IMR-90 (cell line): ENCODE measurements at regions not wholly inside any gene's neighbourhood (a gene's known extent, or its start where the extent isn't known, plus 50 kb on each side); places are given as distances from the start of the nearest gene placed in this dataset.

Source experiments
- ATAC-seq: fragments of 200-7000 bp; cut with Tn5 transposase; 2 replicates; pipeline ENCODE4 v1.9.1; 2020; ENCODE audit warnings: low read depth, mild to moderate bottlenecking, moderate library complexity
- BruUV-seq: library from RNA; stranded (reverse); fragments of 400-500 nt; replicated peaks from 2 replicates; lab custom pipeline; 2021; lab: Mats Ljungman, UMichigan
- CTCF ChIA-PET: fragments of 300-600 bp; formaldehyde crosslinking; extraction: SDS; loops from one replicate; lab custom pipeline; 2021; ENCODE audit warnings: antibody characterized with exemption; lab: Yijun Ruan, JAX
- POLR2A ChIA-PET: fragments of 300-600 bp; sonication (Branson Sonifier 250); formaldehyde crosslinking; loops from one replicate; lab custom pipeline; 2022; ENCODE audit warnings: antibody characterized with exemption; ENCODE audit not compliant: unreplicated experiment; lab: Charles Lee
- DNase-seq: peaks from one replicate; pipeline ENCODE4 v3.0.0; 2013
- H2AFZ ChIP-seq: replicated peaks from 2 replicates; pipeline ENCODE3; 2013; ENCODE audit warnings: low read length, mild to moderate bottlenecking; ENCODE audit not compliant: poor library complexity
- H2AK5ac ChIP-seq: 2 replicates; pipeline ENCODE4 v1.6.1; 2013; ENCODE audit warnings: low read depth, low read length, inconsistent platforms
- H2AK9ac ChIP-seq: replicated peaks from 2 replicates; pipeline ENCODE3; 2013; ENCODE audit warnings: mild to moderate bottlenecking, low read depth, low read length, moderate library complexity; ENCODE audit not compliant: poor library complexity
- H2BK120ac ChIP-seq: 2 replicates; pipeline ENCODE4 v1.6.1; 2013; ENCODE audit warnings: low read depth, low read length, inconsistent platforms
- H2BK15ac ChIP-seq: 3 replicates; pipeline ENCODE4 v1.6.1; 2013; ENCODE audit warnings: low read depth, low read length, inconsistent platforms
- H2BK20ac ChIP-seq: 2 replicates; pipeline ENCODE4 v1.6.1; 2013; ENCODE audit warnings: low read depth, mild to moderate bottlenecking, inconsistent platforms, low read length, moderate library complexity
- H2BK5ac ChIP-seq: 2 replicates; pipeline ENCODE4 v1.6.1; 2013; ENCODE audit warnings: mild to moderate bottlenecking, low read depth, low read length, inconsistent platforms; ENCODE audit not compliant: poor library complexity, severe bottlenecking
- H3K14ac ChIP-seq: replicated peaks from 2 replicates; pipeline ENCODE4 v1.6.1; 2013; ENCODE audit warnings: low read depth, low read length, inconsistent platforms
- H3K18ac ChIP-seq: 2 replicates; pipeline ENCODE4 v1.6.1; 2013; ENCODE audit warnings: low read depth, low read length, control low read depth
- H3K23ac ChIP-seq: 2 replicates; pipeline ENCODE4 v1.6.1; 2013; ENCODE audit warnings: low read depth, low read length, inconsistent platforms
- H3K27ac ChIP-seq: 2 replicates; pipeline ENCODE4 v1.5.1; 2013; ENCODE audit warnings: mild to moderate bottlenecking, control low read depth, low read length; ENCODE audit not compliant: insufficient read depth
- H3K27me3 ChIP-seq: 2 replicates; pipeline ENCODE4 v1.6.1; 2013; ENCODE audit warnings: low read length; ENCODE audit not compliant: control insufficient read depth, insufficient read depth
- H3K36me3 ChIP-seq: 2 replicates; pipeline ENCODE4 v1.6.1; 2013; ENCODE audit warnings: low read length, mixed read lengths; ENCODE audit not compliant: control insufficient read depth, insufficient read depth
- H3K4ac ChIP-seq: 2 replicates; pipeline ENCODE4 v1.6.1; 2013; ENCODE audit warnings: low read depth, low read length, inconsistent platforms
- H3K4me1 ChIP-seq: 2 replicates; pipeline ENCODE4 v1.6.1; 2013; ENCODE audit warnings: low read length, mixed read lengths; ENCODE audit not compliant: control insufficient read depth, insufficient read depth
- H3K4me2 ChIP-seq: 2 replicates; pipeline ENCODE4 v1.6.1; 2013; ENCODE audit warnings: low read depth, mild to moderate bottlenecking, control low read depth, low read length, moderate library complexity
- H3K4me3 ChIP-seq: 2 replicates; pipeline ENCODE4 v1.5.1; 2013; ENCODE audit warnings: low read depth, mild to moderate bottlenecking, control low read depth, low read length, moderate library complexity; ENCODE audit not compliant: insufficient read depth
- H3K56ac ChIP-seq: 2 replicates; pipeline ENCODE4 v1.6.1; 2013; ENCODE audit warnings: low read length, inconsistent platforms; ENCODE audit not compliant: insufficient read depth; ENCODE audit errors: extremely low read depth
- H3K79me1 ChIP-seq, 2 experiments: 2 replicates each; pipeline ENCODE4 v1.6.1; 2013; ENCODE audit warnings: low read length in 2 of 2, inconsistent platforms in 1 of 2, low read depth in 1 of 2
- H3K9ac ChIP-seq: 2 replicates; pipeline ENCODE4 v1.6.1; 2013; ENCODE audit warnings: low read depth, low read length, control low read depth
- H3K9me1 ChIP-seq: 2 replicates; pipeline ENCODE4 v1.6.1; 2013; ENCODE audit warnings: low read length, inconsistent platforms; ENCODE audit not compliant: insufficient read depth
- H3K9me3 ChIP-seq: 2 replicates; pipeline ENCODE4 v1.6.1; 2013; ENCODE audit warnings: low read length; ENCODE audit not compliant: control insufficient read depth, insufficient read depth
- H4K20me1 ChIP-seq: 2 replicates; pipeline ENCODE4 v1.6.1; 2013; ENCODE audit warnings: low read length, inconsistent platforms; ENCODE audit not compliant: insufficient read depth
- H4K5ac ChIP-seq: 2 replicates; pipeline ENCODE4 v1.6.1; 2013; ENCODE audit warnings: mild to moderate bottlenecking, low read depth, low read length, control low read depth
- H4K8ac ChIP-seq, 2 experiments: 2 replicates each; pipeline ENCODE4 v1.6.1; 2013; ENCODE audit warnings: low read depth in 2 of 2, low read length in 2 of 2, control low read depth in 1 of 2, inconsistent platforms in 1 of 2
- H4K91ac ChIP-seq: 2 replicates; pipeline ENCODE4 v1.6.1; 2013; ENCODE audit warnings: low read depth, low read length, inconsistent platforms; ENCODE audit not compliant: insufficient read depth
- FOS ChIP-seq: fragments of 150-350 bp; IDR thresholded peaks from 2 replicates; pipeline ENCODE4 v1.6.1; 2016; ENCODE audit warnings: low read depth, low read length
- RFX5 ChIP-seq: IDR thresholded peaks from 2 replicates; pipeline ENCODE4 v1.8.0; 2012; ENCODE audit warnings: low read depth, mild to moderate bottlenecking, low read length, moderate library complexity
- WGBS, 2 experiments: methylation state at CpG; one replicate each; pipeline versions ENCODE4 v1.1.5 to v1.1.7; 2013; ENCODE audit warnings: missing lambda C conversion rate in 2 of 2; ENCODE audit not compliant: insufficient read length in 1 of 2; ENCODE audit errors: extremely low coverage in 2 of 2; 5-methylcytosine and 5-hydroxymethylcytosine counted together
- dilution Hi-C: fragments of 300-500 bp; cut with HindIII; formaldehyde crosslinking; loops from one replicate; pipeline ENCODE4 v1.14.3; 2018; ENCODE audit warnings: low sequenced_read_pairs; ENCODE audit not compliant: unreplicated experiment
- in situ Hi-C: fragments of 300-500 bp; cut with MboI; formaldehyde crosslinking; loops from 3 replicates; pipeline ENCODE4 v1.14.3; 2019; ENCODE audit warnings: low sequenced_read_pairs, inconsistent platforms, mixed read lengths
- intact Hi-C: fragments of 100-400 bp; cut with micrococcal nuclease; formaldehyde crosslinking; loops from 2 replicates; pipeline ENCODE4 v1.10.0; 2022

- H3K18ac ChIP-seq = peak overlapping the region; percentile 82; the same call in 1 of the 2 replicates
- H3K4me2 ChIP-seq = no peak overlapping the region
- H4K8ac ChIP-seq = peak overlapping the region in 1 of 2 experiments; percentile 37; a peak in 1 of 4 replicates
- peak; percentile 60 for DNase-seq
- H4K91ac ChIP-seq = no peak overlapping the region
- H2BK15ac ChIP-seq = no peak overlapping the region
- no peak overlapping the region for H2AK5ac ChIP-seq
- H3K56ac ChIP-seq = no peak overlapping the region
- POLR2A ChIA-PET = no interaction called here
- H3K4me1 ChIP-seq = peaks cover 2% of the 10 kb centered on the region; the same call in 1 of the 2 replicates
- no peak overlapping the region for H2AK9ac ChIP-seq
- CTCF ChIA-PET = no interaction called here
- intact Hi-C loops (no loop called here), dilution Hi-C loops (no loop called here), in situ Hi-C loops (no loop called here)
- no peaks in the 10 kb centered on the region for H3K9me1 ChIP-seq
- H3K23ac ChIP-seq = no peak overlapping the region
- peak overlapping the region; percentile 60 for H2BK5ac ChIP-seq
- ATAC-seq = peak; percentile 67; the same call in 1 of the 2 replicates
- no CpG with 5 or more reads among the region's 1 CpG for WGBS, 2 experiments
- no peaks in the 10 kb centered on the region for H3K79me1 ChIP-seq
- no peak overlapping the region for H3K9ac ChIP-seq
- H2AFZ ChIP-seq = no peak overlapping the region
- no peak overlapping the region for H4K5ac ChIP-seq
- no peaks in the 10 kb centered on the region for H4K20me1 ChIP-seq
- no peak overlapping the region for H3K4ac ChIP-seq
- H3K14ac ChIP-seq = 0 out of 2 replicates have a peak overlapping the region, but pooled peaks have one; percentile 3
- no peak overlapping the region for H3K4me3 ChIP-seq
- H2BK120ac ChIP-seq = no peak overlapping the region
- H2BK20ac ChIP-seq = peak overlapping the region; percentile 26; the same call in 1 of the 2 replicates
- no peaks in the 10 kb centered on the region for H3K27me3 ChIP-seq
- H3K9me3 ChIP-seq = peaks cover 9% of the 10 kb centered on the region
- BruUV-seq = no TSS peak
- no peaks in the 10 kb centered on the region for H3K36me3 ChIP-seq
- no peak for TF ChIP-seq RFX5
- TF ChIP-seq FOS = no peak
- H3K27ac ChIP-seq = no peak overlapping the region
Observed at GRCh38 chr6:121800047-121800446, 364.6 kb downstream of the GJA1 start.
